ENCODE measurements at regions not wholly inside any gene's neighbourhood (a gene's known extent, or its start where the extent isn't known, plus 50 kb on each side); places are given as distances from the start of the nearest gene placed in this dataset.

GRCh38 chr5:118778941-118779340, 209.4 kb downstream of the DTWD2 start:
- no peak overlapping the region for H3K27ac ChIP-seq
- ATAC-seq = no peak
- TF ChIP-seq POLR2A (IDR thresholded peaks at IDR 0.05) = no peak
- no peak for TF ChIP-seq POLR2AphosphoS5 (IDR thresholded peaks at IDR 0.05)
- TF ChIP-seq, protein P1, sequence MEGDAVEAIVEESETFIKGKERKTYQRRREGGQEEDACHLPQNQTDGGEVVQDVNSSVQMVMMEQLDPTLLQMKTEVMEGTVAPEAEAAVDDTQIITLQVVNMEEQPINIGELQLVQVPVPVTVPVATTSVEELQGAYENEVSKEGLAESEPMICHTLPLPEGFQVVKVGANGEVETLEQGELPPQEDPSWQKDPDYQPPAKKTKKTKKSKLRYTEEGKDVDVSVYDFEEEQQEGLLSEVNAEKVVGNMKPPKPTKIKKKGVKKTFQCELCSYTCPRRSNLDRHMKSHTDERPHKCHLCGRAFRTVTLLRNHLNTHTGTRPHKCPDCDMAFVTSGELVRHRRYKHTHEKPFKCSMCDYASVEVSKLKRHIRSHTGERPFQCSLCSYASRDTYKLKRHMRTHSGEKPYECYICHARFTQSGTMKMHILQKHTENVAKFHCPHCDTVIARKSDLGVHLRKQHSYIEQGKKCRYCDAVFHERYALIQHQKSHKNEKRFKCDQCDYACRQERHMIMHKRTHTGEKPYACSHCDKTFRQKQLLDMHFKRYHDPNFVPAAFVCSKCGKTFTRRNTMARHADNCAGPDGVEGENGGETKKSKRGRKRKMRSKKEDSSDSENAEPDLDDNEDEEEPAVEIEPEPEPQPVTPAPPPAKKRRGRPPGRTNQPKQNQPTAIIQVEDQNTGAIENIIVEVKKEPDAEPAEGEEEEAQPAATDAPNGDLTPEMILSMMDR (IDR thresholded peaks at IDR 0.05) = no peak
- no peak for TF ChIP-seq EP300 (IDR thresholded peaks at IDR 0.05)
- H3K4me1 ChIP-seq = peaks cover 0 to 7% (median 0%) of the 10 kb centered on the region in 3 donors
- H3K9me3 ChIP-seq = peaks cover 0 to 6% (median 0%) of the 10 kb centered on the region in 3 donors
- no peak overlapping the region for H3K4me3 ChIP-seq
- no peaks in the 10 kb centered on the region for H3K27me3 ChIP-seq
- H3K36me3 ChIP-seq = no peaks in the 10 kb centered on the region
- WGBS, 2 donors (ENCODE audit: low coverage in 1 of 2) = 67 to 68% methylated on average over 4 of the region's 4 CpGs

DNA sequence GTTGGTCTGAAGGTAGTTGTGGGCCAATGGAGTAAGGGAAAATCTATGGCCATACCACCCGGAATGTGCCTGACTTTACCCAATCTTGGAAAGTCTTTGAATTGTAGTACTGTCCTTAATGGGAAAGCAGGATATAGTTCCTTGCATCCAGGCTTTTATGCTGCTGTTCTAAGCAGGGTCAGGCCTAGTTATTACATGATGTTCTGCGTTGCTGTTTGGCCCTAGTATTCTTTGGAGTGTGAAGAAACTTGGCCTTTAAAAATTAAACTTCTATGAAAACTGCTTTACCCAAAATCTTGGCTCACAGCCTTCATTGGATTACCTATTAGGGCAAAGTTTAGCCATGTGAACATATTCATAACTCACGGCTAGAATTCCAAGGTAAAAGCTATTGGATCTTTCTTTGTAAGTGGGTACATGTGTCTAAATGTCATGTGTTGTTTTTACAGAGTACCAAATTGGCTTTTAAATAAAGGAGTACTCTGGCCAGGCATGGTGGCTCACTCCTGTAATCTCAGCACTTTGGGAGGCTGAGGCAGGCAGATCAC, 211.1 kb downstream of the DTWD2 start:
- WGBS, 2 donors (ENCODE audit: low coverage in 1 of 2) = 68 to 89% methylated on average over 2 to 3 of the region's 3 CpGs
- no peak for ATAC-seq
- no peak overlapping the region for H3K4me3 ChIP-seq

GRCh38 chr5:118776755-118777154, 211.6 kb downstream of the DTWD2 start:
- WGBS, 2 donors (ENCODE audit: low coverage in 1 of 2) = no CpG with 5 or more reads among the region's 1 CpG
- ATAC-seq = no peak
- no peak overlapping the region for H3K4me3 ChIP-seq
- H3K27me3 ChIP-seq = no peaks in the 10 kb centered on the region
- TF ChIP-seq POLR2AphosphoS5 (IDR thresholded peaks at IDR 0.05) (no peak), POLR2A (IDR thresholded peaks at IDR 0.05) (no peak), EP300 (IDR thresholded peaks at IDR 0.05) (no peak)
- TF ChIP-seq, protein P1 (IDR thresholded peaks at IDR 0.05) = no peak
- H3K4me1 ChIP-seq = peaks cover 0 to 7% (median 0%) of the 10 kb centered on the region in 3 donors
- H3K27ac ChIP-seq = no peak overlapping the region
- H3K9me3 ChIP-seq = no peaks in the 10 kb centered on the region
- no peaks in the 10 kb centered on the region for H3K36me3 ChIP-seq

More for the DNA sequence above, 211.1 kb downstream of the DTWD2 start:
- H3K36me3 ChIP-seq = no peaks in the 10 kb centered on the region
- H3K4me1 ChIP-seq = peaks cover 0 to 7% (median 0%) of the 10 kb centered on the region in 3 donors
- no peaks in the 10 kb centered on the region for H3K27me3 ChIP-seq
- no peak for TF ChIP-seq POLR2AphosphoS5 (IDR thresholded peaks at IDR 0.05)
- TF ChIP-seq EP300 (IDR thresholded peaks at IDR 0.05) = no peak
- TF ChIP-seq, protein P1 (IDR thresholded peaks at IDR 0.05) = no peak
- TF ChIP-seq POLR2A (IDR thresholded peaks at IDR 0.05) = no peak
- H3K27ac ChIP-seq = no peak overlapping the region
- H3K9me3 ChIP-seq = peaks cover 0 to 3% (median 0%) of the 10 kb centered on the region in 3 donors

- Histone ChIP-seq H3K4me3 (no peak overlapping the region), H3K27ac (no peak overlapping the region), H3K36me3 (no peaks in the 10 kb centered on the region), H3K9me3 (no peaks in the 10 kb centered on the region), H3K27me3 (no peaks in the 10 kb centered on the region), H3K4me1 (peaks cover 0 to 7% (median 0%) of the 10 kb centered on the region in 3 donors)
- ATAC-seq = no peak
- WGBS, 2 donors (ENCODE audit: low coverage in 1 of 2) = 48 to 51% methylated on average over 2 of the region's 2 CpGs
- TF ChIP-seq POLR2AphosphoS5 (IDR thresholded peaks at IDR 0.05) (no peak), POLR2A (IDR thresholded peaks at IDR 0.05) (no peak), EP300 (IDR thresholded peaks at IDR 0.05) (no peak)
- TF ChIP-seq, protein P1 (IDR thresholded peaks at IDR 0.05) = no peak
Observed at GRCh38 chr5:118775790-118776499, 212.4 kb downstream of the DTWD2 start.
